ENCODE measurements at regions not wholly inside any gene's neighbourhood (a gene's known extent, or its start where the extent isn't known, plus 50 kb on each side); places are given as distances from the start of the nearest gene placed in this dataset.

GRCh38 chr5:93079046-93079445, 502.0 kb downstream of the NR2F1-AS1 start:
- no peak for ATAC-seq
- no peak overlapping the region for H3K4me2 ChIP-seq
- no peaks in the 10 kb centered on the region for H3K27me3 ChIP-seq (ENCODE audit: insufficient read depth)

More at GRCh38 chr5:93079046-93079445, 502.0 kb downstream of the NR2F1-AS1 start:
- no peaks in the 10 kb centered on the region for H4K20me1 ChIP-seq (replicated peaks; ENCODE audit: insufficient read depth)
- H3F3A ChIP-seq (replicated peaks; ENCODE audit: low read depth), result no peaks in the 10 kb centered on the region
- no peaks in the 10 kb centered on the region; the same call in 1 of the 2 replicates for H3K9me2 ChIP-seq (ENCODE audit: insufficient read depth)
- no peaks in the 10 kb centered on the region for H3K9me3 Mint-ChIP-seq
- H3K27me3 Mint-ChIP-seq (ENCODE audit: insufficient read depth, low read depth, poor library complexity), result peaks cover 2% of the 10 kb centered on the region
- no peaks in the 10 kb centered on the region for H3K79me2 ChIP-seq (replicated peaks; ENCODE audit: insufficient read depth)
- H3K36me3 ChIP-seq (ENCODE audit: insufficient read depth), result no peaks in the 10 kb centered on the region
- no peak overlapping the region for H3K27ac ChIP-seq (ENCODE audit: low read depth)
- H3K36me3 Mint-ChIP-seq (ENCODE audit: low read depth), result no peaks in the 10 kb centered on the region
- H3K27ac Mint-ChIP-seq, result no peak overlapping the region
- H3K4me1 ChIP-seq (ENCODE audit: insufficient read depth), result no peaks in the 10 kb centered on the region
- H3K4me1 Mint-ChIP-seq, result peaks cover 2% of the 10 kb centered on the region; the same call in 1 of the 3 replicates
- TF ChIP-seq POLR2AphosphoS5 (IDR thresholded peaks at IDR 0.05; ENCODE audit: low read depth) (no peak), CREB1 (CRISPR knock-in tag; IDR thresholded peaks at IDR 0.05; ENCODE audit: low read depth) (no peak), STAT1 (IDR thresholded peaks at IDR 0.05; ENCODE audit: unreplicated experiment) (no peak), ZNF114 (CRISPR knock-in tag; IDR thresholded peaks at IDR 0.05) (no peak), NANOG (IDR thresholded peaks at IDR 0.05; ENCODE audit: borderline replicate concordance) (no peak), ZNF331 (CRISPR knock-in tag; IDR thresholded peaks at IDR 0.05; ENCODE audit: low read depth) (no peak), CTCF (conservative IDR thresholded peaks at IDR 0.05; ENCODE audit: low read depth in 2 of 2) (no peak), JUNB (IDR thresholded peaks at IDR 0.05; ENCODE audit: unreplicated experiment) (no peak), REST (IDR thresholded peaks at IDR 0.05; ENCODE audit: unreplicated experiment) (no peak), EZH2 (IDR thresholded peaks at IDR 0.05; ENCODE audit: low read depth, unreplicated experiment) (no peak), EZH2phosphoT487 (IDR thresholded peaks at IDR 0.05; ENCODE audit: unreplicated experiment) (no peak)
- TF ChIP-seq, protein P1, sequence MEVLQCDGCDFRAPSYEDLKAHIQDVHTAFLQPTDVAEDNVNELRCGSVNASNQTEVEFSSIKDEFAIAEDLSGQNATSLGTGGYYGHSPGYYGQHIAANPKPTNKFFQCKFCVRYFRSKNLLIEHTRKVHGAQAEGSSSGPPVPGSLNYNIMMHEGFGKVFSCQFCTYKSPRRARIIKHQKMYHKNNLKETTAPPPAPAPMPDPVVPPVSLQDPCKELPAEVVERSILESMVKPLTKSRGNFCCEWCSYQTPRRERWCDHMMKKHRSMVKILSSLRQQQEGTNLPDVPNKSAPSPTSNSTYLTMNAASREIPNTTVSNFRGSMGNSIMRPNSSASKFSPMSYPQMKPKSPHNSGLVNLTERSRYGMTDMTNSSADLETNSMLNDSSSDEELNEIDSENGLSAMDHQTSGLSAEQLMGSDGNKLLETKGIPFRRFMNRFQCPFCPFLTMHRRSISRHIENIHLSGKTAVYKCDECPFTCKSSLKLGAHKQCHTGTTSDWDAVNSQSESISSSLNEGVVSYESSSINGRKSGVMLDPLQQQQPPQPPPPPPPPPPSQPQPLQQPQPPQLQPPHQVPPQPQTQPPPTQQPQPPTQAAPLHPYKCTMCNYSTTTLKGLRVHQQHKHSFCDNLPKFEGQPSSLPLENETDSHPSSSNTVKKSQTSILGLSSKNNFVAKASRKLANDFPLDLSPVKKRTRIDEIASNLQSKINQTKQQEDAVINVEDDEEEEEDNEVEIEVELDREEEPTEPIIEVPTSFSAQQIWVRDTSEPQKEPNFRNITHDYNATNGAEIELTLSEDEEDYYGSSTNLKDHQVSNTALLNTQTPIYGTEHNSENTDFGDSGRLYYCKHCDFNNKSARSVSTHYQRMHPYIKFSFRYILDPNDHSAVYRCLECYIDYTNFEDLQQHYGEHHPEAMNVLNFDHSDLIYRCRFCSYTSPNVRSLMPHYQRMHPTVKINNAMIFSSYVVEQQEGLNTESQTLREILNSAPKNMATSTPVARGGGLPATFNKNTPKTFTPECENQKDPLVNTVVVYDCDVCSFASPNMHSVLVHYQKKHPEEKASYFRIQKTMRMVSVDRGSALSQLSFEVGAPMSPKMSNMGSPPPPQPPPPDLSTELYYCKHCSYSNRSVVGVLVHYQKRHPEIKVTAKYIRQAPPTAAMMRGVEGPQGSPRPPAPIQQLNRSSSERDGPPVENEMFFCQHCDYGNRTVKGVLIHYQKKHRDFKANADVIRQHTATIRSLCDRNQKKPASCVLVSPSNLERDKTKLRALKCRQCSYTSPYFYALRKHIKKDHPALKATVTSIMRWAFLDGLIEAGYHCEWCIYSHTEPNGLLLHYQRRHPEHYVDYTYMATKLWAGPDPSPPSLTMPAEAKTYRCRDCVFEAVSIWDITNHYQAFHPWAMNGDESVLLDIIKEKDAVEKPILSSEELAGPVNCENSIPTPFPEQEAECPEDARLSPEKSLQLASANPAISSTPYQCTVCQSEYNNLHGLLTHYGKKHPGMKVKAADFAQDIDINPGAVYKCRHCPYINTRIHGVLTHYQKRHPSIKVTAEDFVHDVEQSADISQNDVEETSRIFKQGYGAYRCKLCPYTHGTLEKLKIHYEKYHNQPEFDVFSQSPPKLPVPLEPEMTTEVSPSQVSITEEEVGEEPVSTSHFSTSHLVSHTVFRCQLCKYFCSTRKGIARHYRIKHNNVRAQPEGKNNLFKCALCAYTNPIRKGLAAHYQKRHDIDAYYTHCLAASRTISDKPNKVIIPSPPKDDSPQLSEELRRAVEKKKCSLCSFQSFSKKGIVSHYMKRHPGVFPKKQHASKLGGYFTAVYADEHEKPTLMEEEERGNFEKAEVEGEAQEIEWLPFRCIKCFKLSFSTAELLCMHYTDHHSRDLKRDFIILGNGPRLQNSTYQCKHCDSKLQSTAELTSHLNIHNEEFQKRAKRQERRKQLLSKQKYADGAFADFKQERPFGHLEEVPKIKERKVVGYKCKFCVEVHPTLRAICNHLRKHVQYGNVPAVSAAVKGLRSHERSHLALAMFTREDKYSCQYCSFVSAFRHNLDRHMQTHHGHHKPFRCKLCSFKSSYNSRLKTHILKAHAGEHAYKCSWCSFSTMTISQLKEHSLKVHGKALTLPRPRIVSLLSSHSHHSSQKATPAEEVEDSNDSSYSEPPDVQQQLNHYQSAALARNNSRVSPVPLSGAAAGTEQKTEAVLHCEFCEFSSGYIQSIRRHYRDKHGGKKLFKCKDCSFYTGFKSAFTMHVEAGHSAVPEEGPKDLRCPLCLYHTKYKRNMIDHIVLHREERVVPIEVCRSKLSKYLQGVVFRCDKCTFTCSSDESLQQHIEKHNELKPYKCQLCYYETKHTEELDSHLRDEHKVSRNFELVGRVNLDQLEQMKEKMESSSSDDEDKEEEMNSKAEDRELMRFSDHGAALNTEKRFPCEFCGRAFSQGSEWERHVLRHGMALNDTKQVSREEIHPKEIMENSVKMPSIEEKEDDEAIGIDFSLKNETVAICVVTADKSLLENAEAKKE (CRISPR knock-in tag; IDR thresholded peaks at IDR 0.05), result no peak
- TF ChIP-seq, protein P2, sequence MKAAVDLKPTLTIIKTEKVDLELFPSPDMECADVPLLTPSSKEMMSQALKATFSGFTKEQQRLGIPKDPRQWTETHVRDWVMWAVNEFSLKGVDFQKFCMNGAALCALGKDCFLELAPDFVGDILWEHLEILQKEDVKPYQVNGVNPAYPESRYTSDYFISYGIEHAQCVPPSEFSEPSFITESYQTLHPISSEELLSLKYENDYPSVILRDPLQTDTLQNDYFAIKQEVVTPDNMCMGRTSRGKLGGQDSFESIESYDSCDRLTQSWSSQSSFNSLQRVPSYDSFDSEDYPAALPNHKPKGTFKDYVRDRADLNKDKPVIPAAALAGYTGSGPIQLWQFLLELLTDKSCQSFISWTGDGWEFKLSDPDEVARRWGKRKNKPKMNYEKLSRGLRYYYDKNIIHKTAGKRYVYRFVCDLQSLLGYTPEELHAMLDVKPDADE (IDR thresholded peaks at IDR 0.05), result no peak
- H3K4me3 Mint-ChIP-seq, result no peak overlapping the region
- H2AFZ ChIP-seq, result no peak overlapping the region
- DNase-seq (ENCODE audit: low spot score), result no peak
- no peak overlapping the region for H3K4me3 ChIP-seq

Measured in GM23338 (cell line).